EL (cell line): ENCODE measurements at regions not wholly inside any gene's neighbourhood (a gene's known extent, or its start where the extent isn't known, plus 50 kb on each side); places are given as distances from the start of the nearest gene placed in this dataset.

Experiments used
- DNase-seq: peaks from one replicate; pipeline ENCODE4 v3.0.0-alpha.2; 2016

- no peak for DNase-seq
Observed at GRCh38 chr5:175388531-175388930, 55.5 kb downstream of the DRD1 start.

- DNase-seq, result no peak
Observed at GRCh38 chr5:175387144-175387543, 56.8 kb downstream of the DRD1 start.

GRCh38 chr5:175386526-175386925 lies 57.5 kb downstream of the DRD1 start:
- no peak for DNase-seq

- peak; percentile 18 for DNase-seq
Observed at GRCh38 chr5:175385691-175386362, 58.2 kb downstream of the DRD1 start.

GRCh38 chr5:175384724-175385552 lies 59.0 kb downstream of the DRD1 start:
- DNase-seq, result no peak

GRCh38 chr5:175383350-175383749 lies 60.6 kb downstream of the DRD1 start:
- no peak for DNase-seq

- DNase-seq, result no peak
Observed at GRCh38 chr5:175382171-175382570, 61.8 kb downstream of the DRD1 start.

GRCh38 chr5:175381130-175381529 lies 62.9 kb downstream of the DRD1 start:
- DNase-seq, result no peak

- DNase-seq, result no peak
Observed at GRCh38 chr5:175380701-175381100, 63.3 kb downstream of the DRD1 start.

GRCh38 chr5:175379867-175380266 lies 64.1 kb downstream of the DRD1 start:
- no peak for DNase-seq

- DNase-seq, result peak; percentile 76
Observed at GRCh38 chr5:175378444-175379028, 65.4 kb downstream of the DRD1 start.

- no peak for DNase-seq
Observed at GRCh38 chr5:175377816-175378215, 66.2 kb downstream of the DRD1 start.

- no peak for DNase-seq
Observed at GRCh38 chr5:175374166-175374875, 69.7 kb downstream of the DRD1 start.

GRCh38 chr5:175365866-175366265 lies 78.1 kb downstream of the DRD1 start:
- no peak for DNase-seq

- DNase-seq, result no peak
Observed at GRCh38 chr5:175363300-175363699, 80.7 kb downstream of the DRD1 start.

GRCh38 chr5:175357995-175358394 lies 86.0 kb downstream of the DRD1 start:
- DNase-seq, result no peak

- no peak for DNase-seq
Observed at GRCh38 chr5:175356428-175356827, 87.6 kb downstream of the DRD1 start.

- DNase-seq, result no peak
Observed at GRCh38 chr5:175354964-175355363, 89.0 kb downstream of the DRD1 start.

GRCh38 chr5:175353926-175354325 lies 90.1 kb downstream of the DRD1 start:
- DNase-seq, result no peak

- DNase-seq, result no peak
Observed at GRCh38 chr5:175351897-175352590, 91.9 kb downstream of the DRD1 start.

- no peak for DNase-seq
Observed at GRCh38 chr5:175351126-175351525, 92.9 kb downstream of the DRD1 start.

GRCh38 chr5:175347931-175348330 lies 96.1 kb downstream of the DRD1 start:
- DNase-seq, result no peak

- peak; percentile 56 for DNase-seq
Observed at GRCh38 chr5:175347027-175347426, 97.0 kb downstream of the DRD1 start.
